ENCODE measurements at regions not wholly inside any gene's neighbourhood (a gene's known extent, or its start where the extent isn't known, plus 50 kb on each side); places are given as distances from the start of the nearest gene placed in this dataset.

- H3K4me3 ChIP-seq (replicated peaks in 1 of 2; ENCODE audit: low read depth in 2 of 2, low read length in 2 of 2): no peak overlapping the region
- TF ChIP-seq CTCF (IDR thresholded peaks at IDR 0.05; ENCODE audit: low read depth, low read length): no peak
- no peak for DNase-seq (ENCODE audit: low read depth in 2 of 2)
These were observed 538.9 kb downstream of the INHBA start for GRCh38 chr7:41163991-41164390.

DNA sequence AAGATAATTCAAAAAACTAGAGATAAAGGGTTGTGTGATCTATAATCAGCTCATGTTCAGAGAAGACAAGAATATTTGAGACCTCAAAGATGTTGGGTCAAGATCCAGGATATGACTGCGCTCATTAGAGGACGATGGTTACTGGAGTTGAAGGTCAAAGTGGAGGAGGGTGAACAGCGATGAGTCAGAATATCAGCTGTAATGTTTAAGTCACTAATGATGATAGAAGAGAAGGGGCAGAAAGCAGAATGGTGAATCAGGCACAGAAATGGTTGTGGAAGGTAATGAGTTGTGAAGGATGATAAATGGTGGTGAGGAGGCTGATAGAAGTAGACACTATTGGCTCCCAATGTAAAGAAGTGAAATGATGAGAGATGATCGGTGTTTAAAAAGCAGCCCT, 540.3 kb downstream of the INHBA start:
- no peak for TF ChIP-seq CTCF (IDR thresholded peaks at IDR 0.05; ENCODE audit: low read depth, low read length)
- H3K4me3 ChIP-seq (replicated peaks in 1 of 2; ENCODE audit: low read depth in 2 of 2, low read length in 2 of 2): no peak overlapping the region
- peak in 1 of 2 donors; percentile 35 for DNase-seq (ENCODE audit: low read depth in 2 of 2)

- TF ChIP-seq CTCF (IDR thresholded peaks at IDR 0.05; ENCODE audit: low read depth, low read length): no peak
- no peak overlapping the region for H3K4me3 ChIP-seq (replicated peaks in 1 of 2; ENCODE audit: low read depth in 2 of 2, low read length in 2 of 2)
- no peak for DNase-seq (ENCODE audit: low read depth in 2 of 2)
These were observed 541.8 kb downstream of the INHBA start for GRCh38 chr7:41161041-41161587.

DNA sequence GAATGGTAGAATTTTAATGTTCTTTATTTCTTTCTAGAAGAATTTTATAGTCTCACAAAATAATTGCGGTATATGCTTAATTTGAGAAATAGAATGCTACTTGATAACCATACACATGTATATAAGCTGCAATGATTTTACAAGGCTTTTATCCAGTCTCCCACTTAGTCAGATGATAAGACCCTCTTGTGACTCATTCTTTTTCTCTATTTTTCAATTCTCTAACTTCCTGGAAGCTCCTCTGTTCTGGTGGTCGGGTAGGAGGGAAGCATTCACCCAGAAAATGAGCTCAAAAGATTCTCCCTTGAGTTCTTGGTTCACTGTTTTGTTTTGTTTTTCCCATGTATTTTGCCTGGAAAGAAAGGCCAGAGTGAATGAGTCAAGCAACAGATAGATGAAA, 546.6 kb downstream of the INHBA start:
- H3K4me3 ChIP-seq (replicated peaks in 1 of 2; ENCODE audit: low read depth in 2 of 2, low read length in 2 of 2): no peak overlapping the region
- peak; percentile 3 to 31 for DNase-seq (ENCODE audit: low read depth in 2 of 2)
- no peak for TF ChIP-seq CTCF (IDR thresholded peaks at IDR 0.05; ENCODE audit: low read depth, low read length)

- H3K4me3 ChIP-seq (replicated peaks in 1 of 2; ENCODE audit: low read depth in 2 of 2, low read length in 2 of 2): no peak overlapping the region
- no peak for TF ChIP-seq CTCF (IDR thresholded peaks at IDR 0.05; ENCODE audit: low read depth, low read length)
- no peak for DNase-seq (ENCODE audit: low read depth in 2 of 2)
These were observed 549.6 kb downstream of the INHBA start for GRCh38 chr7:41153268-41153667.

DNA sequence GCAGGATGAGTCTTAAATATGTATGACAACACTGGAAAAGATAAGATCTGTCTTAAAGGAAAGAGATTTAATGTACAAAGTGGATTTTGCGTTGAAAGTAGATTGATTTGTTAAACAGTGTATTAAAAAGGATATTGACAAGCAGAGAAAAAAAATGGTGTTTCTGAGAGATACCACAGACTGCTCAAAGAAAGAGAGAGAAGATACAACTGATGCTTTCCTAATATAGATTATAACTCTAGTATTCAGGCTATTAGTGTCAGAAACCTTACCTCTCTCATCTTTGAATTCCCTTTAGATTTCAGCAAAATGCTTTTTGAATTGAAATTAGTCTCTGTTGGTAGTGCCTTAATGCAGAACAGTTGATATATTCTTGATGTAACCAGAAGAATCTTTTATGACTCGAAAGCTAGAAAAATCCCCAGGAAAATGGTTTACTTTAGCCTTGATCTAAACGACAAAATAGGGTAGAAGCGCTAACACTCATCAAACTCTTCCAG, 550.7 kb downstream of the INHBA start:
- no peak for TF ChIP-seq CTCF (IDR thresholded peaks at IDR 0.05; ENCODE audit: low read depth, low read length)
- no peak for DNase-seq (ENCODE audit: low read depth in 2 of 2)
- no peak overlapping the region for H3K4me3 ChIP-seq (replicated peaks in 1 of 2; ENCODE audit: low read depth in 2 of 2, low read length in 2 of 2)

DNA sequence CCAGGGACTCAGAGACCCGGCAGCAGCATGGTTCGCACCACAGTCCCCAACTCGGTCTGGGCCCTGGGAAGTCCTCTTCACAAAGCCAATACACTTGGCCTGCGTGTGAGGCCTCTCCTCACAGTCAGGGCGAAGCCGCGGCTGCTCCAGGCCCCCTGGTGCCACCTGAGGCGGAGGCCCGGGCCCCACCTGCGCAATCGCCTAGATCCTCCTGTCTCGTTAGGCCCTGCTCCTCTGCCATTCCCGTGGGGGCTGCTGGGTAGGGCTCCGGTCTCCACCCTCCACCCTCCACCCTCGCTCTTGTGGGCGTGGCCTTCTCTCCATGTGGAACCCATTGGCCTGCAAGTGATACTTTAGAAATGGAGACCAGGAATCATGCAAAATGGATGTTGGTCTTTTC, 553.3 kb downstream of the INHBA start:
- DNase-seq (ENCODE audit: low read depth in 2 of 2): no peak
- H3K4me3 ChIP-seq (replicated peaks in 1 of 2; ENCODE audit: low read depth in 2 of 2, low read length in 2 of 2): no peak overlapping the region
- no peak for TF ChIP-seq CTCF (IDR thresholded peaks at IDR 0.05; ENCODE audit: low read depth, low read length)

Data from cardiac fibroblast (primary cell).